ENCODE measurements at regions not wholly inside any gene's neighbourhood (a gene's known extent, or its start where the extent isn't known, plus 50 kb on each side); places are given as distances from the start of the nearest gene placed in this dataset.

DNA sequence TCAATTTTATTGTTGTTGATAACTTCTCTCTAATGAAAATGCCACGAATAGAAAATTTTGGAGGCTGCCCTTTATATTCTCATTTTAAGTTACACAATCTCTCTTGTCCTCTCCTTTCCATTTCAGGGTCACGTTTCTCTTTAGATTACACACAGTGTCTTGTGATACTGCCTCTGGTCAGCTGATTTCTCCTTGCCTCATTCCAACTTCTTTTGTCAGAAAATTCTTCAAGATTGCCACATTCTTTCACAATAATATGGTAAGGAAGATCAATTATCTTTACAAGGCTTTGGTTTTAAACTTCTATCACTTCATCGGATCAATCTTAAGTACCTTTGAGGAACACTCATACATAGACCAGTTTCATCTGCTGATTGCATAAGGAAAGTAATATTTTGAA is 370.3 kb downstream of the RFPL4B start:
- TF ChIP-seq CTCF (conservative IDR thresholded peaks at IDR 0.05; ENCODE audit: low read depth in 2 of 2) (no peak), CREB1 (CRISPR knock-in tag; IDR thresholded peaks at IDR 0.05; ENCODE audit: low read depth) (no peak)
- TF ChIP-seq, protein P1, sequence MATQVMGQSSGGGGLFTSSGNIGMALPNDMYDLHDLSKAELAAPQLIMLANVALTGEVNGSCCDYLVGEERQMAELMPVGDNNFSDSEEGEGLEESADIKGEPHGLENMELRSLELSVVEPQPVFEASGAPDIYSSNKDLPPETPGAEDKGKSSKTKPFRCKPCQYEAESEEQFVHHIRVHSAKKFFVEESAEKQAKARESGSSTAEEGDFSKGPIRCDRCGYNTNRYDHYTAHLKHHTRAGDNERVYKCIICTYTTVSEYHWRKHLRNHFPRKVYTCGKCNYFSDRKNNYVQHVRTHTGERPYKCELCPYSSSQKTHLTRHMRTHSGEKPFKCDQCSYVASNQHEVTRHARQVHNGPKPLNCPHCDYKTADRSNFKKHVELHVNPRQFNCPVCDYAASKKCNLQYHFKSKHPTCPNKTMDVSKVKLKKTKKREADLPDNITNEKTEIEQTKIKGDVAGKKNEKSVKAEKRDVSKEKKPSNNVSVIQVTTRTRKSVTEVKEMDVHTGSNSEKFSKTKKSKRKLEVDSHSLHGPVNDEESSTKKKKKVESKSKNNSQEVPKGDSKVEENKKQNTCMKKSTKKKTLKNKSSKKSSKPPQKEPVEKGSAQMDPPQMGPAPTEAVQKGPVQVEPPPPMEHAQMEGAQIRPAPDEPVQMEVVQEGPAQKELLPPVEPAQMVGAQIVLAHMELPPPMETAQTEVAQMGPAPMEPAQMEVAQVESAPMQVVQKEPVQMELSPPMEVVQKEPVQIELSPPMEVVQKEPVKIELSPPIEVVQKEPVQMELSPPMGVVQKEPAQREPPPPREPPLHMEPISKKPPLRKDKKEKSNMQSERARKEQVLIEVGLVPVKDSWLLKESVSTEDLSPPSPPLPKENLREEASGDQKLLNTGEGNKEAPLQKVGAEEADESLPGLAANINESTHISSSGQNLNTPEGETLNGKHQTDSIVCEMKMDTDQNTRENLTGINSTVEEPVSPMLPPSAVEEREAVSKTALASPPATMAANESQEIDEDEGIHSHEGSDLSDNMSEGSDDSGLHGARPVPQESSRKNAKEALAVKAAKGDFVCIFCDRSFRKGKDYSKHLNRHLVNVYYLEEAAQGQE (IDR thresholded peaks at IDR 0.05; ENCODE audit: unreplicated experiment): no peak
